GM06990 (cell line): ENCODE measurements at regions not wholly inside any gene's neighbourhood (a gene's known extent, or its start where the extent isn't known, plus 50 kb on each side); places are given as distances from the start of the nearest gene placed in this dataset.

Experiments used
- DNase-seq: peaks from one replicate; pipeline ENCODE4 v3.0.0-alpha.2; 2011; ENCODE audit not compliant: insufficient read length; ENCODE audit errors: extremely low read depth
- H3K27me3 ChIP-seq: replicated peaks from 2 replicates; pipeline ENCODE4 v1.6.0; 2011; ENCODE audit warnings: low read length; ENCODE audit not compliant: control insufficient read depth, insufficient read depth
- H3K36me3 ChIP-seq: 2 replicates; pipeline ENCODE4 v1.5.1; 2011; ENCODE audit warnings: low read length; ENCODE audit not compliant: control insufficient read depth, insufficient read depth
- H3K4me3 ChIP-seq: replicated peaks from 2 replicates; pipeline ENCODE4 v1.5.1; 2011; ENCODE audit warnings: low read depth, mild to moderate bottlenecking, control low read depth, low read length
- CTCF ChIP-seq: IDR thresholded peaks from 2 replicates; pipeline ENCODE4 v1.5.1; 2011; ENCODE audit warnings: low read length, control low read depth, mild to moderate bottlenecking, inconsistent platforms; ENCODE audit not compliant: insufficient read depth, poor library complexity, severe bottlenecking

GRCh38 chr5:85170183-85170582 lies 785.5 kb upstream of the EDIL3 start:
- no peak overlapping the region for H3K4me3 ChIP-seq
- DNase-seq: no peak
- TF ChIP-seq CTCF: no peak
- H3K27me3 ChIP-seq: no peaks in the 10 kb centered on the region
- no peaks in the 10 kb centered on the region for H3K36me3 ChIP-seq

- TF ChIP-seq CTCF: no peak
- H3K36me3 ChIP-seq: no peaks in the 10 kb centered on the region
- no peaks in the 10 kb centered on the region for H3K27me3 ChIP-seq
- H3K4me3 ChIP-seq: no peak overlapping the region
- DNase-seq: no peak
These were observed 788.8 kb upstream of the EDIL3 start for GRCh38 chr5:85173469-85173868.

GRCh38 chr5:85182344-85182743 lies 797.7 kb upstream of the EDIL3 start:
- TF ChIP-seq CTCF: no peak
- no peaks in the 10 kb centered on the region for H3K36me3 ChIP-seq

GRCh38 chr5:85204289-85204688 lies 819.6 kb upstream of the EDIL3 start:
- no peak for DNase-seq
- Histone ChIP-seq H3K36me3 (no peaks in the 10 kb centered on the region), H3K4me3 (no peak overlapping the region), H3K27me3 (no peaks in the 10 kb centered on the region)
- no peak for TF ChIP-seq CTCF

More at GRCh38 chr5:85182344-85182743, 797.7 kb upstream of the EDIL3 start:
- no peak overlapping the region for H3K4me3 ChIP-seq
- DNase-seq: no peak
- no peaks in the 10 kb centered on the region for H3K27me3 ChIP-seq

- no peak for DNase-seq
- no peak for TF ChIP-seq CTCF
- Histone ChIP-seq H3K4me3 (no peak overlapping the region), H3K27me3 (no peaks in the 10 kb centered on the region), H3K36me3 (no peaks in the 10 kb centered on the region)
These were observed 820.8 kb upstream of the EDIL3 start for GRCh38 chr5:85205430-85205829.

- H3K4me3 ChIP-seq: no peak overlapping the region
- no peak for TF ChIP-seq CTCF
- no peaks in the 10 kb centered on the region for H3K27me3 ChIP-seq
- H3K36me3 ChIP-seq: no peaks in the 10 kb centered on the region
- no peak for DNase-seq
These were observed 840.7 kb upstream of the EDIL3 start for GRCh38 chr5:85225388-85225787.
